ENCODE measurements at regions not wholly inside any gene's neighbourhood (a gene's known extent, or its start where the extent isn't known, plus 50 kb on each side); places are given as distances from the start of the nearest gene placed in this dataset.

- no peak for TF ChIP-seq KDM5A (IDR thresholded peaks at IDR 0.05)
- no peak for TF ChIP-seq FOSL2 (IDR thresholded peaks at IDR 0.05)
- no peak for TF ChIP-seq FOSL2 (CRISPR knock-in tag; IDR thresholded peaks at IDR 0.05)
- no peak for TF ChIP-seq HES2 (IDR thresholded peaks at IDR 0.05)
- TF ChIP-seq FOSB (CRISPR knock-in tag; IDR thresholded peaks at IDR 0.05), result no peak
- no peak for TF ChIP-seq PHF8 (IDR thresholded peaks at IDR 0.05; ENCODE audit: borderline replicate concordance, low read depth)
- TF ChIP-seq RCOR1 (IDR thresholded peaks at IDR 0.05; ENCODE audit: low read depth, low read length), result no peak
Observed at GRCh38 chr19:30743702-30744101, 371.5 kb downstream of the ZNF536 start (continued).

GRCh38 chr19:30743011-30743410, 370.8 kb downstream of the ZNF536 start:
- DNase-seq (ENCODE audit: low read depth in 1 of 2, low spot score in 1 of 2), result no peak
- ChIA-PET CTCF (interaction anchor here (1.5 to 1.6 kb wide), 2 partner anchors 9 to 60 kb away, joined by 5 to 9 read pairs; no protein-coding TSS in a partner anchor), POLR2A (no interaction called here)
- Histone ChIP-seq H3K4me1 (no peaks in the 10 kb centered on the region), H3K4me2 (no peak overlapping the region), H3K27ac (no peak overlapping the region), H3K9me3 (0 out of 3 replicates have a peak, but pooled peaks cover 6% of the 10 kb centered on the region), H3K4me3 (no peak overlapping the region)
- no peak for ATAC-seq
- no peak for FAIRE-seq
- 9% methylated on average over 10 of the region's 10 CpGs for WGBS (ENCODE audit: missing lambda C conversion rate)
- TF ChIP-seq KDM1A (IDR thresholded peaks at IDR 0.05; ENCODE audit: low read depth) (no peak), GATA3 (IDR thresholded peaks at IDR 0.05; ENCODE audit: borderline replicate concordance) (no peak), FOSL2 (IDR thresholded peaks at IDR 0.05) (no peak), FOSL2 (CRISPR knock-in tag; IDR thresholded peaks at IDR 0.05) (no peak), ESRRA (IDR thresholded peaks at IDR 0.05; ENCODE audit: borderline replicate concordance, low read length) (no peak), BCL3 (IDR thresholded peaks at IDR 0.05) (no peak), REST (IDR thresholded peaks at IDR 0.05) (no peak), TFCP2L1 (CRISPR knock-in tag; IDR thresholded peaks at IDR 0.05) (no peak), PHF8 (IDR thresholded peaks at IDR 0.05; ENCODE audit: borderline replicate concordance, low read depth) (no peak), CHD4 (IDR thresholded peaks at IDR 0.05; ENCODE audit: borderline replicate concordance) (no peak), RFX5 (IDR thresholded peaks at IDR 0.05) (no peak), RAD21 (conservative IDR thresholded peaks at IDR 0.05 in 1 of 2, IDR thresholded peaks at IDR 0.05 in 1 of 2) (no peak), ELK1 (IDR thresholded peaks at IDR 0.05; ENCODE audit: low read depth, low read length) (no peak)

GRCh38 chr19:30742406-30742938, 370.3 kb downstream of the ZNF536 start:
- Histone ChIP-seq H3K4me1 (no peaks in the 10 kb centered on the region), H3K4me2 (no peak overlapping the region), H3K4me3 (no peak overlapping the region), H3K27ac (no peak overlapping the region), H3K9me3 (0 out of 3 replicates have a peak, but pooled peaks cover 6% of the 10 kb centered on the region)
- ChIA-PET CTCF (interaction anchor here (1.6 kb wide), 1 partner anchor 59 kb away, joined by 9 read pairs; no protein-coding TSS in a partner anchor), POLR2A (no interaction called here)
- no peak for FAIRE-seq
- TF ChIP-seq E2F6 (IDR thresholded peaks at IDR 0.05; ENCODE audit: borderline replicate concordance, low read depth), result no peak
- TF ChIP-seq RFX5 (IDR thresholded peaks at IDR 0.05), result no peak
- 22% methylated on average over 12 of the region's 12 CpGs for WGBS (ENCODE audit: missing lambda C conversion rate)
- DNase-seq (ENCODE audit: low read depth in 1 of 2, low spot score in 1 of 2), result no peak
- ATAC-seq, result no peak
